GM10266 (cell line): ENCODE measurements at regions not wholly inside any gene's neighbourhood (a gene's known extent, or its start where the extent isn't known, plus 50 kb on each side); places are given as distances from the start of the nearest gene placed in this dataset.
"Not testable (repeated sequence)": the region's sequence is repeated elsewhere in the genome, so short reads cannot be mapped to it uniquely, and the experiment has no call there.

Source experiments
- DNase-seq: peaks from one replicate; pipeline ENCODE4 v3.0.0; 2012; ENCODE audit errors: extremely low spot score
- CTCF ChIP-seq: IDR thresholded peaks from 2 replicates; pipeline ENCODE4 v1.5.1; 2012; ENCODE audit warnings: mild to moderate bottlenecking, low read depth; ENCODE audit not compliant: control insufficient read depth, insufficient read depth; ENCODE audit errors: missing control alignments

- no peak for DNase-seq
- no peak for TF ChIP-seq CTCF
Observed at GRCh38 chr14:105664691-105665090, 138.3 kb downstream of the TMEM121 start.

- no peak for DNase-seq
- no peak for TF ChIP-seq CTCF
Observed at GRCh38 chr14:105665247-105665950, 139.0 kb downstream of the TMEM121 start.

- TF ChIP-seq CTCF, result no peak
- DNase-seq, result no peak
Observed at GRCh38 chr14:105665951-105666277, 139.5 kb downstream of the TMEM121 start.

- DNase-seq, result no peak
- TF ChIP-seq CTCF, result no peak
Observed at GRCh38 chr14:105666420-105666819, 140.0 kb downstream of the TMEM121 start.

- DNase-seq, result not testable (repeated sequence)
Observed at GRCh38 chr14:105666991-105667662, 140.7 kb downstream of the TMEM121 start.

GRCh38 chr14:105667663-105668020, 141.3 kb downstream of the TMEM121 start:
- DNase-seq, result not testable (repeated sequence)

- not testable (repeated sequence) for DNase-seq
Observed at GRCh38 chr14:105668021-105668420, 141.6 kb downstream of the TMEM121 start.

- DNase-seq, result not testable (repeated sequence)
Observed at GRCh38 chr14:105668471-105669230, 142.3 kb downstream of the TMEM121 start.

- DNase-seq, result not testable (repeated sequence)
Observed at GRCh38 chr14:105669231-105669610, 142.8 kb downstream of the TMEM121 start.

- not testable (repeated sequence) for DNase-seq
Observed at GRCh38 chr14:105669646-105670045, 143.3 kb downstream of the TMEM121 start.

GRCh38 chr14:105672450-105673200, 146.2 kb downstream of the TMEM121 start:
- not testable (repeated sequence) for DNase-seq

GRCh38 chr14:105675433-105675832, 149.1 kb downstream of the TMEM121 start:
- DNase-seq, result not testable (repeated sequence)

- not testable (repeated sequence) for DNase-seq
Observed at GRCh38 chr14:105675905-105676670, 149.7 kb downstream of the TMEM121 start.

- not testable (repeated sequence) for DNase-seq
Observed at GRCh38 chr14:105678057-105678456, 151.7 kb downstream of the TMEM121 start.
